HG03175 (cell line): ENCODE measurements at regions not wholly inside any gene's neighbourhood (a gene's known extent, or its start where the extent isn't known, plus 50 kb on each side); places are given as distances from the start of the nearest gene placed in this dataset.
"Not testable (repeated sequence)": the region's sequence is repeated elsewhere in the genome, so short reads cannot be mapped to it uniquely, and the experiment has no call there.

Source experiments
- ATAC-seq: cut with Tn5 transposase; IDR thresholded peaks from one replicate; pipeline ENCODE4 v1.9.1; 2021; ENCODE audit warnings: mild to moderate bottlenecking, moderate library complexity; ENCODE audit not compliant: unreplicated experiment

- ATAC-seq = not testable (repeated sequence)
Measured at GRCh38 chr12:14032191-14032590, 50.8 kb upstream of the GRIN2B start.

GRCh38 chr12:14043776-14044175 is 62.4 kb upstream of the GRIN2B start:
- no peak for ATAC-seq

- no peak for ATAC-seq
Measured at GRCh38 chr12:14048941-14049545, 67.6 kb upstream of the GRIN2B start.

GRCh38 chr12:14057895-14058294 is 76.5 kb upstream of the GRIN2B start:
- no peak for ATAC-seq

- ATAC-seq = no peak
Measured at GRCh38 chr12:14058717-14059116, 77.3 kb upstream of the GRIN2B start.

- no peak for ATAC-seq
Measured at GRCh38 chr12:14059548-14059947, 78.1 kb upstream of the GRIN2B start.

- no peak for ATAC-seq
Measured at GRCh38 chr12:14065616-14066015, 84.2 kb upstream of the GRIN2B start.

- ATAC-seq = no peak
Measured at GRCh38 chr12:14066021-14066420, 84.6 kb upstream of the GRIN2B start.

- ATAC-seq = no peak
Measured at GRCh38 chr12:14068961-14069360, 87.6 kb upstream of the GRIN2B start.

- ATAC-seq = no peak
Measured at GRCh38 chr12:14071833-14072232, 90.4 kb upstream of the GRIN2B start.

- no peak for ATAC-seq
Measured at GRCh38 chr12:14072987-14073386, 91.6 kb upstream of the GRIN2B start.

GRCh38 chr12:14075797-14076393 is 94.5 kb upstream of the GRIN2B start:
- no peak for ATAC-seq

- ATAC-seq = no peak
Measured at GRCh38 chr12:14076538-14076937, 95.1 kb upstream of the GRIN2B start.

- no peak for ATAC-seq
Measured at GRCh38 chr12:14086838-14087237, 105.4 kb upstream of the GRIN2B start.

GRCh38 chr12:14099994-14100393 is 118.6 kb upstream of the GRIN2B start:
- ATAC-seq = no peak

GRCh38 chr12:14101556-14101955 is 120.2 kb upstream of the GRIN2B start:
- ATAC-seq = not testable (repeated sequence)

- ATAC-seq = peak; percentile 100
Measured at GRCh38 chr12:14111230-14111865, 129.9 kb upstream of the GRIN2B start.

- no peak for ATAC-seq
Measured at GRCh38 chr12:14113031-14113430, 131.6 kb upstream of the GRIN2B start.

GRCh38 chr12:14126692-14127091 is 145.3 kb upstream of the GRIN2B start:
- ATAC-seq = no peak

- no peak for ATAC-seq
Measured at GRCh38 chr12:14129611-14130195, 148.3 kb upstream of the GRIN2B start.

- ATAC-seq = no peak
Measured at GRCh38 chr12:14135996-14136395, 154.6 kb upstream of the GRIN2B start.

GRCh38 chr12:14138495-14138894 is 157.1 kb upstream of the GRIN2B start:
- ATAC-seq = peak; percentile 59
